Fibroblast of pulmonary artery (primary cell): ENCODE measurements at regions not wholly inside any gene's neighbourhood (a gene's known extent, or its start where the extent isn't known, plus 50 kb on each side); places are given as distances from the start of the nearest gene placed in this dataset.
"Not testable (repeated sequence)": the region's sequence is repeated elsewhere in the genome, so short reads cannot be mapped to it uniquely, and the experiment has no call there.

Experiments
- DNase-seq: peaks from one replicate; pipeline ENCODE4 v3.0.0-alpha.2; 2010; ENCODE audit warnings: low read depth
- H3K4me3 ChIP-seq: replicated peaks from 2 replicates; pipeline ENCODE4 v1.5.1; 2011; ENCODE audit warnings: low read depth, mild to moderate bottlenecking, control low read depth, low read length, moderate library complexity
- CTCF ChIP-seq: IDR thresholded peaks from 2 replicates; pipeline ENCODE4 v1.5.1; 2011; ENCODE audit warnings: mild to moderate bottlenecking, control low read depth, low read length, inconsistent platforms; ENCODE audit errors: missing control alignments

- H3K4me3 ChIP-seq: no peak overlapping the region
- peak; percentile 22 for TF ChIP-seq CTCF
- DNase-seq: peak; percentile 11
Measured at GRCh38 chrX:94831364-94831763, 1157.4 kb downstream of the FAM133A start.

DNA sequence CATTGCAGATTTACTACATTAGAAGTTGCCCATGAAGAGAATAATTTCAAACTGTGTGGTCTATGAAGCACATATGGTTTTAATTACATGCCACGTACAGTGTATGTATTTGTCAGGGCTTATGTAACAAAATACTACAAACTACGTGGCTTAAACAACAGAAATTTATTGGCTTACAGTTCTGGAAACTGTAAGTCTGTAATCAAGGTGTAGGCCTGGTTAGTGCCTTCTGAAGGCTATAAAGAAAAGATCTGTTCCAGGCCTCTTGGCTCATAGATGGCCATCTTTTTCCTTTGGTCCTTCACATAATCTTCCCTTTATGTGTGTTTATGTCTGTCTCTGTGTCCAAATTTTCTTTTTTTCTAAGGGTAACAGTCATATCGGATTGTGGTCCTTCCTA, 1160.2 kb downstream of the FAM133A start:
- DNase-seq: no peak
- no peak for TF ChIP-seq CTCF
- no peak overlapping the region for H3K4me3 ChIP-seq

DNA sequence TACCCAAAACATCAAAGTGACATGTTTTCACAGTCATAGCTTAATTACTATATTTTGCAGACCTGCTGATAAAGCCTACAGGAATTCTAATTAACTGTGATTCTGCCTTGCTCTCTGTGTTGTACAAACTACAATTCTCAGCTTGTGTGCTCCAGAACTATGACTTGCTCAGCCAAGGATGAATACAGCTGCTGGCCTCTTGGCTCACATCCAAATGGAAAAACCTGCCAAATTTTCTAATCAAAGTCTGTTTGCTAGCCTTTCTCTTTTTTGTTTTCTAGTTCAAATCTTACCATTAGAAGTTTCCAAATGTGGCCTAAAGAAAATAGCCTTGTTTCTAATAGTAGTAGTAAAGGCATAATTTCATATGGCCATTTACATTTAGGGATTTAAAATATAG, 1176.8 kb downstream of the FAM133A start:
- DNase-seq: no peak
- TF ChIP-seq CTCF: no peak
- H3K4me3 ChIP-seq: no peak overlapping the region

- TF ChIP-seq CTCF: no peak
Measured at GRCh38 chrX:94854251-94854650, 1180.2 kb downstream of the FAM133A start.

DNA sequence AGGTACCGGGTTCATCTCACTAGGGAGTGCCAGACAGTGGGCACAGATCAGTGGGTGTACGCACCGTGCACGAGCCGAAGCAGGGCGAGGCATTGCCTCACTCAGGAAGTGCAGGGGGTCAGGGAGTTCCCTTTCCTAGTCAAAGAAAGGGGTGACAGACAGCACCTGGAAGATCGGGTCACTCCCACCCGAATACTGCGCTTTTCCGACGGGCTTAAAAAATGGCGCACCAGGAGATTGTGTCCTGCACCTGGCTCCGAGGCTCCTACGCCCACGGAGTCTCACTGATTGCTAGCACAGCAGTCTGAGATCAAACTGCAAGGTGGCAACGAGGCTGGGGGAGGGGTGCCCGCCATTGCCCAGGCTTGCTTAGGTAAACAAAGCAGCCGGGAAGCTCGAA, 1188.5 kb downstream of the FAM133A start:
- not testable (repeated sequence) for H3K4me3 ChIP-seq, DNase-seq

More at GRCh38 chrX:94854251-94854650, 1180.2 kb downstream of the FAM133A start:
- no peak overlapping the region for H3K4me3 ChIP-seq
- DNase-seq: no peak

DNA sequence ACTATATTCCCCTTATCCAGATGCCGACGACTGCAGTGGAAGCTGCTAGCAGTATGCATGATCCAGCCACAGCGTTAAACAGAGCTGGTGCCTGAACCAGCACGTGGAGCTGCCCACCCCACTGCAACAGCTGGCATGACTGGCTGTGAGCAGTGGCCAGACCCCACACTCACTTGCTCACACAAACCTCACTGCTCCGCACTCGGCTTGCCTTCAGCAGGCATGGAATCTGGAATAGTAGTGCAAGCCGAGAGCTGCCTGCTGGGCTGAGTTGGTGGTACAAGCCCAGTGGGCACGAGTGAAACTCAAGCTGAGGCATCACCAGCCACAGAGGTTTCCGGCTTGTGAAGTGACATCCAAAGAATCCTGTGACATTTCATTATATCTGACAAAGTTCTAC, 1197.6 kb downstream of the FAM133A start:
- no peak for TF ChIP-seq CTCF
- no peak overlapping the region for H3K4me3 ChIP-seq
- no peak for DNase-seq

GRCh38 chrX:94901849-94902248, 1227.8 kb downstream of the FAM133A start:
- no peak overlapping the region for H3K4me3 ChIP-seq
- DNase-seq: no peak
- TF ChIP-seq CTCF: no peak

DNA sequence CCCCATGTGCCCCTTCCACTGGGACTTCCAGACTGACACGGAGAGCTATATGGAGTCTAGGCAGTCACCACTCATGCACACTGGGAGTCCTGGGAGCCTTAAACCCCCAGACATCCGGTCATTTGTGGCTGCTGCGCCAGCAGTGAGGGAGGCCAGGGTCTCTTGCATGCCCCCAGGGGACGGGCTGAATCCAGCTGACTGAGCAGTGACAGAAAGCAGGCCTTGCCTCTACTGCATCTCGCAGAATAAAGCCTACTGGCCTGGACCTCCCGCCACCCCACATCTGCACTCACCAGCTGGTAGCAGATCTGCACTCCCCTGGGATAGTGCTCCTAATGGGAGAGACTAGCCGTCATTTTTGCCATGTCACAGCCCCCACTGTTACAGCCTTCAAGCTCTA, 1234.2 kb downstream of the FAM133A start:
- no peak for DNase-seq
- H3K4me3 ChIP-seq: no peak overlapping the region

More for the DNA sequence above, 1234.2 kb downstream of the FAM133A start:
- TF ChIP-seq CTCF: no peak
